Tibial artery (tissue), 4 donors: ENCODE measurements at regions not wholly inside any gene's neighbourhood (a gene's known extent, or its start where the extent isn't known, plus 50 kb on each side); places are given as distances from the start of the nearest gene placed in this dataset.

Experiments
- DNase-seq, 2 donors: peaks; one replicate each; pipeline ENCODE4 v3.0.0-alpha.2; 2019
- H3K27ac ChIP-seq, 2 donors: fragments of 200-600 bp; sonication (generic) in 1 of 2; 1 replicate in 1 of 2; 2 replicates in 1 of 2; pipeline ENCODE4 v1.5.1; 2018 to 2019; ENCODE audit warnings: mild to moderate bottlenecking in 1 of 2
- H3K27me3 ChIP-seq, 2 donors: fragments of 200-600 bp; sonication (generic) in 1 of 2; one replicate each; pipeline versions ENCODE4 v1.5.1 to v1.6.0; 2016 to 2019
- H3K36me3 ChIP-seq, 3 donors: fragments of 200-600 bp; sonication (generic) in 2 of 3; one replicate each; pipeline ENCODE4 v1.5.1; 2016 to 2019; ENCODE audit warnings: mild to moderate bottlenecking in 2 of 3
- H3K4me1 ChIP-seq, 4 donors: fragments of 200-600 bp; sonication (generic) in 2 of 4; 1 replicate in 3 of 4; 2 replicates in 1 of 4; pipeline ENCODE4 v1.5.1; 2016 to 2019
- H3K4me3 ChIP-seq, 2 donors: fragments of 200-600 bp; sonication (generic) in 1 of 2; 1 replicate in 1 of 2; 2 replicates in 1 of 2; pipeline ENCODE4 v1.5.1; 2018 to 2019; ENCODE audit warnings: mild to moderate bottlenecking in 2 of 2
- H3K9me3 ChIP-seq, 3 donors: fragments of 200-600 bp; sonication (generic) in 1 of 3; one replicate each; pipeline ENCODE4 v1.5.1; 2016 to 2019
- CTCF ChIP-seq, 2 experiments: fragments of 200-600 bp in 1 of 2; fragments of 450-650 bp in 1 of 2; IDR thresholded peaks; one replicate each; pipeline ENCODE4 v1.5.1; 2017 to 2019; ENCODE audit warnings: antibody characterized with exemption in 2 of 2, mild to moderate bottlenecking in 1 of 2, moderate library complexity in 1 of 2
- intact Hi-C: fragments of 100-400 bp; cut with DNase I; formaldehyde crosslinking; loops from one replicate; pipeline ENCODE4 v1.15.0; 2023; ENCODE audit warnings: low total_unique reads

- Histone ChIP-seq H3K4me3 (no peak overlapping the region), H3K4me1 (no peaks in the 10 kb centered on the region), H3K27me3 (no peaks in the 10 kb centered on the region), H3K27ac (no peak overlapping the region), H3K9me3 (no peaks in the 10 kb centered on the region), H3K36me3 (no peaks in the 10 kb centered on the region)
- TF ChIP-seq CTCF (IDR thresholded peaks at IDR 0.05) = no peak
- no peak for DNase-seq
- intact Hi-C loops = no loop called here
These were observed 304.2 kb downstream of the INSC start for GRCh38 chr11:15418921-15419320.

- intact Hi-C loops = no loop called here
- no peak for DNase-seq
- H3K4me3 ChIP-seq = no peak overlapping the region
- no peak overlapping the region for H3K27ac ChIP-seq
- no peaks in the 10 kb centered on the region for H3K9me3 ChIP-seq
- H3K4me1 ChIP-seq = no peaks in the 10 kb centered on the region
- TF ChIP-seq CTCF (IDR thresholded peaks at IDR 0.05) = no peak
- H3K27me3 ChIP-seq = no peaks in the 10 kb centered on the region
- no peaks in the 10 kb centered on the region for H3K36me3 ChIP-seq
These were observed 305.0 kb downstream of the INSC start for GRCh38 chr11:15419696-15420095.

- Histone ChIP-seq H3K27me3 (no peaks in the 10 kb centered on the region), H3K9me3 (no peaks in the 10 kb centered on the region), H3K36me3 (no peaks in the 10 kb centered on the region), H3K4me3 (no peak overlapping the region), H3K4me1 (no peaks in the 10 kb centered on the region), H3K27ac (no peak overlapping the region)
- intact Hi-C loops = no loop called here
- TF ChIP-seq CTCF (IDR thresholded peaks at IDR 0.05) = no peak
- no peak for DNase-seq
These were observed 315.7 kb downstream of the INSC start for GRCh38 chr11:15430381-15430780.

GRCh38 chr11:15434529-15434928 lies 319.8 kb downstream of the INSC start:
- Histone ChIP-seq H3K4me1 (no peaks in the 10 kb centered on the region), H3K36me3 (no peaks in the 10 kb centered on the region), H3K27ac (no peak overlapping the region), H3K9me3 (no peaks in the 10 kb centered on the region), H3K4me3 (no peak overlapping the region), H3K27me3 (no peaks in the 10 kb centered on the region)
- intact Hi-C loops = no loop called here
- DNase-seq = no peak
- TF ChIP-seq CTCF (IDR thresholded peaks at IDR 0.05) = no peak

GRCh38 chr11:15446315-15446714 lies 331.6 kb downstream of the INSC start:
- no peaks in the 10 kb centered on the region for H3K36me3 ChIP-seq
- no peaks in the 10 kb centered on the region for H3K9me3 ChIP-seq
- H3K4me1 ChIP-seq = no peaks in the 10 kb centered on the region
- DNase-seq = no peak
- no peak overlapping the region for H3K4me3 ChIP-seq
- TF ChIP-seq CTCF (IDR thresholded peaks at IDR 0.05) = no peak
- H3K27ac ChIP-seq = no peak overlapping the region
- intact Hi-C loops = no loop called here
- no peaks in the 10 kb centered on the region for H3K27me3 ChIP-seq

GRCh38 chr11:15446929-15447328 lies 332.2 kb downstream of the INSC start:
- Histone ChIP-seq H3K36me3 (no peaks in the 10 kb centered on the region), H3K27ac (no peak overlapping the region), H3K4me1 (no peaks in the 10 kb centered on the region), H3K4me3 (no peak overlapping the region), H3K9me3 (no peaks in the 10 kb centered on the region), H3K27me3 (no peaks in the 10 kb centered on the region)
- intact Hi-C loops = no loop called here
- TF ChIP-seq CTCF (IDR thresholded peaks at IDR 0.05) = no peak
- DNase-seq = no peak
